Fibroblast of mammary gland (primary cell): ENCODE measurements at regions not wholly inside any gene's neighbourhood (a gene's known extent, or its start where the extent isn't known, plus 50 kb on each side); places are given as distances from the start of the nearest gene placed in this dataset.

Source experiments
- DNase-seq: peaks from one replicate; pipeline ENCODE4 v3.0.0-alpha.2; 2010; ENCODE audit warnings: low read depth
- H3K4me3 ChIP-seq: 2 replicates; pipeline ENCODE4 v1.5.1; 2011; ENCODE audit warnings: low read depth, mild to moderate bottlenecking, low read length, moderate library complexity; ENCODE audit not compliant: control insufficient read depth
- CTCF ChIP-seq: conservative IDR thresholded peaks from 2 replicates; pipeline ENCODE4 v1.5.1; 2011; ENCODE audit warnings: low read depth, low read length, inconsistent platforms; ENCODE audit not compliant: control insufficient read depth, insufficient read depth

- DNase-seq, result peak; percentile 8
- no peak for TF ChIP-seq CTCF
- no peak overlapping the region for H3K4me3 ChIP-seq
Measured at GRCh38 chr15:60137711-60138396, 133.7 kb downstream of the FOXB1 start.

DNA sequence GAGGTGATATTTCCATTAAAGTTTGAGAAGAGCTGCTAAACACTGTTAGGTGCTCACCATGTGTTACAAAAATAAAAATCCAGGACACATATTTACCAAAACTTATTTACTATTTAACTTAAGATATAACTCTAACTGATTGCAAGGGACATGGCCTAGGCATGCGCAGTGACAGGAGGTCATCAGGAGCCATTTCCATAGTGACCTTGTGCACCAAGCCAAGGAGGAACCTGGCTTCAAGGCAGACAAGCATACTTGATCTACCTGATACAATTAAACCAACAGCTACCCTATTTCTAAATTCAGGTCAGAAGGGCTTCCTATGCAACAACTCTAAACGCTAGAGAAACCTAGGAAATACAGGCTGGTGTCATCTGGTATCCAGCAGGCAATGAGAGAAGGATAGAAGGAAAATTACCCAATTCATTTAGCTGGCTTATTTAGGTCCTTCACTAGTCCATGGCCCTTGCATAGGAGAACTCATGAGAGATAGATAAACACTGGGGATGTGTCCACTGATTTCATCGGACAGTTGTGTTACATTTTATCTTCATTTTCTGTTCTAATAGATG is 134.4 kb downstream of the FOXB1 start:
- no peak for DNase-seq
- no peak for TF ChIP-seq CTCF
- no peak overlapping the region for H3K4me3 ChIP-seq

DNA sequence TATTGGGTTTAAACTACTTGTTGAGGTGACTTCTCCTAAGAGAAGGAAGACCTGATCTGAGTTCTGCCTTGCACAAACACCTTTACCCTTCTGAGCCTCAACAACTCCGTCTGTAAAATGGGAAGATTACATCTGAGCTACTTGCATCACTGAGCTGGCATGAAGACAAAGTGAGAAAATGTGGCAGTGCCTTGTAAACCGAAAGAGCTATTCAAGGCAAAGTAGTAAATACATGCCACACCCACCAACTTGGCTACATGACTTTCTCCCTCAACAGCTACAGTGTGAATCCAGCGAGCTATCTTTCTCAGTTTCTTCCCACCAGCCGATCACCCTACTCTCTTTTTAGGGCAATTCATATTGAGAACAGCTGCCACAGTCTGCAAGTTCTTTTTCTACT is 148.3 kb downstream of the FOXB1 start:
- no peak overlapping the region for H3K4me3 ChIP-seq
- DNase-seq, result no peak
- TF ChIP-seq CTCF, result no peak

DNA sequence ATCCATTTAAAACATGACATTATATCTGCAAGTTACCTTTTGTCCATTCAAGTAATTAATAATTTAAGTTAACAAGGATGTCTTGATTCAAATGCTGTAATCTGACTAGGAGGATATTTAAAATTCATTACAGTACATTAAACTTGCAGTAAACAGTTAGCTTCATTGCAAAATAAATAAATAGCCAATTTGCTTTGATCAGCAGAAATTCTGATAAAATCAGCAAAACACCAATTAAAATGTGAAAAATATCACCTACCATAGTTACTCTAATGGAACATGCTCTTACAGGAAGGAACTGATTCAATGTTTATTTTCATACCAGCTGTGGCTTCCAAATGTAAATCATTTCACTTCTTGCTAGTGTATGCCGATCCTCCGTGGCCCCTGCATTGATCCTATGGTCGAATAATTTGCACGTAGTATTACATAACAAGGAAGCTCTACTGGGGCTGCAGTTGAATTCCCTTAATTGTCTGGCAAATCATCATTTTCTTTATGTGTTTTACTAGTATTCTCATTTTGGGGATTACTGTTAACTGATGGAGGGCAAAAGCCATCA is 150.7 kb downstream of the FOXB1 start:
- TF ChIP-seq CTCF, result no peak
- DNase-seq, result no peak
- H3K4me3 ChIP-seq, result no peak overlapping the region

- DNase-seq, result peak; percentile 39
- TF ChIP-seq CTCF, result no peak
- H3K4me3 ChIP-seq, result no peak overlapping the region
Measured at GRCh38 chr15:60155661-60156060, 151.6 kb downstream of the FOXB1 start.

GRCh38 chr15:60160909-60161308 is 156.8 kb downstream of the FOXB1 start:
- no peak for TF ChIP-seq CTCF
- DNase-seq, result no peak
- no peak overlapping the region for H3K4me3 ChIP-seq
